NT2/D1 (cell line): ENCODE measurements at regions not wholly inside any gene's neighbourhood (a gene's known extent, or its start where the extent isn't known, plus 50 kb on each side); places are given as distances from the start of the nearest gene placed in this dataset.

Experiments
- SUZ12 ChIP-seq: IDR thresholded peaks from 2 replicates; pipeline ENCODE4 v1.6.1; 2011; ENCODE audit not compliant: insufficient read length, insufficient read depth; ENCODE audit errors: extremely low read depth
- YY1 ChIP-seq: IDR thresholded peaks from 2 replicates; pipeline ENCODE4 v1.6.1; 2011; ENCODE audit not compliant: insufficient read length, insufficient read depth

DNA sequence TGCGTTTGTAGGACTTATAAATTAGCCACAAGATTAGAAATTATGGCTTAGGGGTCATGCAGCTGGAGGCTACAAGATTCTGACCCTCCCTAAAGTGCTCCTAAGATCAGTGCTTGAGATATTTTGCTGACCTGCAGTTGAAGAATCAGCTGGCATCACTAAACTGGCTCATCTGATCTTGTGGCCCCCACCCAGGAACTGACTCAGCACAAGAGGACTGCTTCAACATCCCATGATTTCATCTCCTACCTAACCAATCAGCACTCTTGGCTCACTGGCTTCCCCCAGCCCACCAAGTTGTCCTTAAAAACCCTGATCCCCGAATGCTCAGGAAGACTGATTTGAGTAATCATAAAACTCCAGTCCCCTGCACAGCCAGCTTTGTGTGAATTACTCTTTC lies 86.4 kb upstream of the ERCC4 start:
- TF ChIP-seq YY1 (no peak), SUZ12 (no peak)
